Activated gamma-delta T cell treated with anti-CD3 and anti-CD28 coated beads, Interleukin-2, amount 50 U/mL, for 16 hours (primary cell): ENCODE measurements at regions not wholly inside any gene's neighbourhood (a gene's known extent, or its start where the extent isn't known, plus 50 kb on each side); places are given as distances from the start of the nearest gene placed in this dataset.

Experiments
- DNase-seq: peaks from one replicate; pipeline ENCODE4 v3.0.0-alpha.2; 2020; ENCODE audit warnings: low read depth

- no peak for DNase-seq
Measured at GRCh38 chr11:62030071-62030684, 62.7 kb upstream of the FTH1 start.

GRCh38 chr11:62026739-62027370 lies 59.4 kb upstream of the FTH1 start:
- no peak for DNase-seq

- DNase-seq: peak; percentile 41
Measured at GRCh38 chr11:62025487-62026105, 58.2 kb upstream of the FTH1 start.

- DNase-seq: no peak
Measured at GRCh38 chr11:62024936-62025486, 57.6 kb upstream of the FTH1 start.

- DNase-seq: no peak
Measured at GRCh38 chr11:62022211-62022610, 54.8 kb upstream of the FTH1 start.

GRCh38 chr11:62020661-62021060 lies 53.2 kb upstream of the FTH1 start:
- DNase-seq: no peak

GRCh38 chr11:62018981-62019664 lies 51.7 kb upstream of the FTH1 start:
- no peak for DNase-seq

GRCh38 chr11:62017878-62018655 lies 50.6 kb upstream of the FTH1 start:
- no peak for DNase-seq
